ENCODE measurements at regions not wholly inside any gene's neighbourhood (a gene's known extent, or its start where the extent isn't known, plus 50 kb on each side); places are given as distances from the start of the nearest gene placed in this dataset.

- Histone ChIP-seq H3K36me3 (replicated peaks in 1 of 2; ENCODE audit: control extremely low read depth in 1 of 2, control insufficient read depth in 1 of 2, extremely low read depth in 1 of 2, insufficient read depth in 2 of 2, low read length in 1 of 2) (no peaks in the 10 kb centered on the region), H3K4me2 (replicated peaks; ENCODE audit: low read depth, low read length, poor library complexity, severe bottlenecking) (no peak overlapping the region), H3K4me1 (ENCODE audit: control insufficient read depth in 2 of 2, insufficient read depth in 2 of 2, low read length in 2 of 2) (no peaks in the 10 kb centered on the region), H3K9me3 (ENCODE audit: control extremely low read depth in 1 of 3, control insufficient read depth in 2 of 3, insufficient read depth in 1 of 3, low read length in 2 of 3) (no peaks in the 10 kb centered on the region), H3K9ac (ENCODE audit: low read length) (no peak overlapping the region), H2AFZ (ENCODE audit: insufficient read depth, low read depth, low read length, poor library complexity, severe bottlenecking) (no peak overlapping the region), H3K27me3 (replicated peaks in 1 of 4; ENCODE audit: control extremely low read depth in 1 of 4, control insufficient read depth in 3 of 4, insufficient read depth in 4 of 4, low read length in 3 of 4) (no peaks in the 10 kb centered on the region), H3K27ac (ENCODE audit: low read length in 2 of 2) (no peak overlapping the region), H3K4me3 (ENCODE audit: control extremely low read depth in 1 of 5, extremely low read depth in 1 of 5, insufficient read depth in 1 of 5, low read depth in 2 of 5, low read length in 4 of 5) (no peak overlapping the region), H4K20me1 (ENCODE audit: control insufficient read depth, insufficient read depth, low read length, poor library complexity, severe bottlenecking) (no peaks in the 10 kb centered on the region), H3K79me2 (ENCODE audit: control insufficient read depth, insufficient read depth, low read length) (no peaks in the 10 kb centered on the region)
- DNase-seq (no peak), ATAC-seq (ENCODE audit: low read depth) (no peak)
- WGBS (ENCODE audit: insufficient coverage), result 95% methylated on average over 4 of the region's 6 CpGs
- no peaks in the 10 kb centered on the region for H3K27me3 Mint-ChIP-seq
- H3K4me3 Mint-ChIP-seq, result no peak overlapping the region
- H3K4me1 Mint-ChIP-seq, result no peaks in the 10 kb centered on the region
- no peak for TF ChIP-seq CTCF (IDR thresholded peaks at IDR 0.05)
- no peak overlapping the region for H3K27ac Mint-ChIP-seq
- POLR2A ChIA-PET, result no interaction called here
- intact Hi-C loops (cut with micrococcal nuclease), result no loop called here
- CTCF ChIA-PET, result no interaction called here
- no peaks in the 10 kb centered on the region for H3K9me3 Mint-ChIP-seq (ENCODE audit: insufficient read depth)
These were observed 68.5 kb upstream of the GATB start for GRCh38 chr4:151829309-151829708.

GRCh38 chr4:151824656-151825055 lies 63.8 kb upstream of the GATB start:
- intact Hi-C loops (cut with micrococcal nuclease), result no loop called here
- H3K36me3 ChIP-seq (replicated peaks in 1 of 2; ENCODE audit: control extremely low read depth in 1 of 2, control insufficient read depth in 1 of 2, extremely low read depth in 1 of 2, insufficient read depth in 2 of 2, low read length in 1 of 2), result no peaks in the 10 kb centered on the region
- no peaks in the 10 kb centered on the region for H3K9me3 ChIP-seq (ENCODE audit: control extremely low read depth in 1 of 3, control insufficient read depth in 2 of 3, insufficient read depth in 1 of 3, low read length in 2 of 3)
- H3K27ac Mint-ChIP-seq, result no peak overlapping the region
- CTCF ChIA-PET, result no interaction called here
- H3K4me3 ChIP-seq (ENCODE audit: control extremely low read depth in 1 of 5, extremely low read depth in 1 of 5, insufficient read depth in 1 of 5, low read depth in 2 of 5, low read length in 4 of 5), result no peak overlapping the region
- no peak for TF ChIP-seq CTCF (IDR thresholded peaks at IDR 0.05)
- no peak for TF ChIP-seq EZH2 (IDR thresholded peaks at IDR 0.05; ENCODE audit: borderline replicate concordance, insufficient read depth, low read depth, low read length, poor library complexity, severe bottlenecking)
- peaks cover 4% of the 10 kb centered on the region for H3K27me3 Mint-ChIP-seq
- H3K9me3 Mint-ChIP-seq (ENCODE audit: insufficient read depth), result no peaks in the 10 kb centered on the region
- H2AFZ ChIP-seq (ENCODE audit: insufficient read depth, low read depth, low read length, poor library complexity, severe bottlenecking), result no peak overlapping the region
- H3K4me1 Mint-ChIP-seq, result no peaks in the 10 kb centered on the region
- no peaks in the 10 kb centered on the region for H3K79me2 ChIP-seq (ENCODE audit: control insufficient read depth, insufficient read depth, low read length)
- 91% methylated on average over 2 of the region's 4 CpGs for WGBS (ENCODE audit: insufficient coverage)
- H3K4me2 ChIP-seq (replicated peaks; ENCODE audit: low read depth, low read length, poor library complexity, severe bottlenecking), result no peak overlapping the region
- no peaks in the 10 kb centered on the region for H3K4me1 ChIP-seq (ENCODE audit: control insufficient read depth in 2 of 2, insufficient read depth in 2 of 2, low read length in 2 of 2)
- peaks cover 0 to 2% (median 0%) of the 10 kb centered on the region in 4 experiments for H3K27me3 ChIP-seq (replicated peaks in 1 of 4; ENCODE audit: control extremely low read depth in 1 of 4, control insufficient read depth in 3 of 4, insufficient read depth in 4 of 4, low read length in 3 of 4)
- H3K4me3 Mint-ChIP-seq, result no peak overlapping the region
- ATAC-seq (ENCODE audit: low read depth) (no peak), DNase-seq (no peak)
- no peak overlapping the region for H3K9ac ChIP-seq (ENCODE audit: low read length)
- H3K27ac ChIP-seq (ENCODE audit: low read length in 2 of 2), result no peak overlapping the region
- H4K20me1 ChIP-seq (ENCODE audit: control insufficient read depth, insufficient read depth, low read length, poor library complexity, severe bottlenecking), result no peaks in the 10 kb centered on the region
- POLR2A ChIA-PET, result no interaction called here

Data from B cell (primary cell).